Hematopoietic multipotent progenitor cell (in vitro differentiated cells): ENCODE measurements at regions not wholly inside any gene's neighbourhood (a gene's known extent, or its start where the extent isn't known, plus 50 kb on each side); places are given as distances from the start of the nearest gene placed in this dataset.
A peak's percentile ranks its signal among the peaks of the same experiment; 100 is the strongest.

Experiments used
- DNase-seq, 3 donors: peaks; one replicate each; pipeline ENCODE4 v3.0.0-alpha.2; 2011 to 2015; ENCODE audit warnings: low read depth in 2 of 3, low spot score in 2 of 3

- DNase-seq: no peak
Measured at GRCh38 chr2:139864821-139865302, 1084.7 kb upstream of the NXPH2 start.

GRCh38 chr2:139854769-139855483 is 1074.7 kb upstream of the NXPH2 start:
- DNase-seq: no peak

- DNase-seq: no peak
Measured at GRCh38 chr2:139850254-139850890, 1070.2 kb upstream of the NXPH2 start.

- DNase-seq: no peak
Measured at GRCh38 chr2:139836769-139837168, 1056.6 kb upstream of the NXPH2 start.

- no peak for DNase-seq
Measured at GRCh38 chr2:139835101-139835500, 1054.9 kb upstream of the NXPH2 start.

- DNase-seq: no peak
Measured at GRCh38 chr2:139828011-139828410, 1047.8 kb upstream of the NXPH2 start.

GRCh38 chr2:139825726-139826125 is 1045.5 kb upstream of the NXPH2 start:
- DNase-seq: no peak

GRCh38 chr2:139819273-139819796 is 1039.1 kb upstream of the NXPH2 start:
- DNase-seq: no peak

- no peak for DNase-seq
Measured at GRCh38 chr2:139814458-139814857, 1034.3 kb upstream of the NXPH2 start.

GRCh38 chr2:139813340-139813739 is 1033.2 kb upstream of the NXPH2 start:
- no peak for DNase-seq

- no peak for DNase-seq
Measured at GRCh38 chr2:139805441-139805840, 1025.3 kb upstream of the NXPH2 start.

GRCh38 chr2:139798391-139798790 is 1018.2 kb upstream of the NXPH2 start:
- DNase-seq: no peak

- peak in 2 of 3 donors; percentile 19 to 51 for DNase-seq
Measured at GRCh38 chr2:139790807-139791752, 1010.9 kb upstream of the NXPH2 start.

GRCh38 chr2:139790136-139790535 is 1009.9 kb upstream of the NXPH2 start:
- DNase-seq: no peak

- no peak for DNase-seq
Measured at GRCh38 chr2:139778732-139779131, 998.5 kb upstream of the NXPH2 start.

GRCh38 chr2:139773720-139774277 is 993.6 kb upstream of the NXPH2 start:
- DNase-seq: no peak

- DNase-seq: no peak
Measured at GRCh38 chr2:139769633-139770032, 989.4 kb upstream of the NXPH2 start.

GRCh38 chr2:139763705-139764104 is 983.5 kb upstream of the NXPH2 start:
- no peak for DNase-seq

- no peak for DNase-seq
Measured at GRCh38 chr2:139759000-139759505, 978.9 kb upstream of the NXPH2 start.

- DNase-seq: no peak
Measured at GRCh38 chr2:139746901-139747300, 966.7 kb upstream of the NXPH2 start.
